DMS153 (cell line): ENCODE measurements at regions not wholly inside any gene's neighbourhood (a gene's known extent, or its start where the extent isn't known, plus 50 kb on each side); places are given as distances from the start of the nearest gene placed in this dataset.

ENCODE experiments used
- DNase-seq: peaks from one replicate; lab custom pipeline; 2025; lab: John Stamatoyannopoulos, UW

- no peak for DNase-seq
Measured at GRCh38 chr6:14783594-14783993, 462.3 kb upstream of the JARID2 start.

DNA sequence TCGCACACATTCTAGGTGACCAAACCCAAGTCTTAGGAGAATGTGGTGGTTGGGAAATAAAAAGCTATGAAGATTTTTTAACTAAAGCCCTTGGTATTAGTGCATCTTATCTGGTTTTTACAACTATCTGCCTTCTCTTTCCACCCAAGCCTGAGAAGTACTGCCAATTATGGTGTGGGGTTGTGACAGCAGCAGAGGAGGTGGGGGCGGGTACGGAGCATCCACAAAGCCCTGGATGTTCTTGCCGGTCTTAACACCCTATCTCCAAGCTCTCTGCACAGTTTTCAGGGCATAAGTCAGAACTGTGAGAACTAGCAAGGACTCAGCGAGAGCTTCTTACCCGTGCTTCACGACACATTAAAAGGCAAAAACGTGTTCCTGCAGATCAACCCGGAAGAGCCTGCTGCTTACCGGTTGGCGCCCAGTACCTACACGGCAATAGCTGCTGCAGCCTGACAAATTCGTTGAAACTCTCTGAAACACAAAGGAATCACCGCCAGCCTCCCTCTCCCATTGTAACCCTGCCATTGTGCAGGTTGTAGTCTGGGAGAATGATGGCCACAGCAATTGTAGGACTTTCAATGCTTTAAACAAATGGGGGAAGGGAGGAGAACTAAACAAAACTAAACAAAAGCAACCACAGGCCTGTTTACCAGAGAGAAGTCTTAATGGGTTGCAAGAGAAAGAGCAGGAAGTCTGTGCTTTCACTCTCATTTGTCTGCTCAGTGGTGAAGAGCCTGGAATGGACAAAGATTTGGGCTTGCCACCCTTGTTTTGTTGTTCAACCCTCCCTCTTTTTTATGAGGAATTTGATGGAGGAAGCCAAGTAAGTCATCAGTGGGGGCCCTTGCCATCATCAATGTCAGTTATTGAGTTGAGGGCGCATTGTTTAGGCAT, 461.0 kb upstream of the JARID2 start:
- peak; percentile 88 for DNase-seq

GRCh38 chr6:14785493-14785790, 460.4 kb upstream of the JARID2 start:
- no peak for DNase-seq

- no peak for DNase-seq
Measured at GRCh38 chr6:14786008-14786407, 459.9 kb upstream of the JARID2 start.

- DNase-seq = no peak
Measured at GRCh38 chr6:14786455-14786854, 459.4 kb upstream of the JARID2 start.

- DNase-seq = no peak
Measured at GRCh38 chr6:14787250-14787649, 458.6 kb upstream of the JARID2 start.

DNA sequence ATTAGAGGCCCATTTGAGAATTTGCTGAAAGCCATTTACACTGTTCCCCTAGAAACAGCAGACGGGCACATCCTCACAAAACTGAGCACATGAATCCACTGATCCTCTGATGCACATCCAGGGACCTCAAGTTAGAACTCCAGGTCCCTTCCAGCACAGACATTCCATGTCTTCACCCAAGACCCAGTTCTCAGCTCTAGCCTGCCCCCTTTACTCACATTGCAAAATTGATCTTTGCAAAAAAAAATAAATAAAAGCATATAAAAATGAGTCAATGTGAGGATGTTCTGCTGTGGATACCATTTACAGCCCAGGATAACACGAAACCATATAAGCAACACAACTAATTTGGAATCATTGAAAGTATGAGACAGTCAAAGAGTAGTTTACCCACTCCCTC, 458.2 kb upstream of the JARID2 start:
- no peak for DNase-seq

DNA sequence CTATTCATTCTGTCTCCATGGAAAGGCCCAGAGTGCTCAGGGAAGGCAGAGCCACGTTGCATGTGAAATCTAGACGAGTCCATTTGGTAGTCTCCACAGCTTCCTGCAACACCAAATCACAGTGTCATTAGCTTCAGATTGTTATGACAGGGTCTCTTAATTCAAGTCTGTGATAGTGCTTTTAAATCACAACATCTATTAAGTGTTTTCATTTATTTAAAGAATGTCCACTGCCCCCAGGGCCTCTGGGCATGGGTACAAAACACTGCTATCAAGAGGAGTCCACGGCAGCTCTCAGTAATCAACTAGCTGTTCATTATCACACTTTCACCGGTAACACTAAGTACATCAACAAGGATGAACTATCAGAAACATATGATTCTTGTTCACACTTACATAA, 455.9 kb upstream of the JARID2 start:
- DNase-seq = no peak

DNA sequence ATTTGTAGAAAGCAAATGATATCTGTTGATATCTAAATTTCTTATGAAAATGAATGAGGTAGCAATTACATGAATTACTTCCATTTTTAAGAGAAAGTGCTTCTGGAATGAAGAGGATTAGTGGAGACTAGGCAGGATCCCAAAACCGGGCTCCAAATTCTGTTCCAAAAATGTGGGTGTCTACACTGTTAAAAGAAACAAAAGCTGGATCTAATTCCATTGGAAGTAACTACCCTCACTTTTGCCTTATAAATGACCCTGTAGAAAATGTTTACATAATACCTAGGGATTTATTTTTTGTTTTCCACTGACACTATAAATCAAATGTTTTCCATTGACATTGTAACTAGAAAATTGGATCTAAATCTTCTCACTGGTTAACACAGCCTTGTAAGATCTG, 454.9 kb upstream of the JARID2 start:
- no peak for DNase-seq

- DNase-seq = no peak
Measured at GRCh38 chr6:14791526-14791925, 454.3 kb upstream of the JARID2 start.

DNA sequence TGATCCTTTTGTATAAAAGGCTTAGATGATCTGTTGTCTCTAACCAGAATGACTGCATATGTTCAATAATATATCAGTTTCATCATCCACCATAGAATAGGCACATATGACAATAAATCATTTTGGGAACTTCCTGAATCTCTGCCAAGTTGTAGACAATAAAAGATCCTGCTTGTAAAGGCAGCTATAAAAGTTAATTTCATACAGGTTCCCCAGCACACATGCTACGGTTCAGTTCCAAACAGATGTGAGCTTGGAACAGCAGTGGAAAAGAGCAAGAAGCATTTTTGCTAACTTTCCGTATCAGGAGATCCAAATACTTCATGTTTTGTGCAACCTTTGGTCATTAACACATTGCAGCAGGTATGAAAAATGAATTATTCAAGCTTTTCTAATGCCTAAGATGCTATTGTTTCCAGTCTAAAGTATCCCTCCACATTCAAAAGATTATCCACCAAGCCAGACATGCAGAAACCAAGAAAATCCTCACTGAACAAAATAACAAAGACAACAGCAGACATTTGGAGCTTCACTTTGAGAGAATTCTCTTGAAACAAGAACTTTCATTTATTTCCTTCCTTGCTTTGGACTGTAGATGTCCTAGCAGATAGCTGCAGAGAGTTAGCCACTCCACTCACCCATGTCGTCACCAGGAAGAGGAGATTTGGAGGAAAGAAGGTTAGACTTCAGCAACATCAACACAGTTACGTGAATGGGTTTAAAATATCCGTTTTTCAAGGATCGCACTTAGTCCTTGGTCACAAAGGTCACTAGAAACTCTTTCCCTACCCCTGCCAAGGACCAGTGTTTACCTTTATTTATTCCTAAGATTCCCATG, 453.5 kb upstream of the JARID2 start:
- DNase-seq = peak; percentile 21

- DNase-seq = no peak
Measured at GRCh38 chr6:14795451-14795850, 450.4 kb upstream of the JARID2 start.

DNA sequence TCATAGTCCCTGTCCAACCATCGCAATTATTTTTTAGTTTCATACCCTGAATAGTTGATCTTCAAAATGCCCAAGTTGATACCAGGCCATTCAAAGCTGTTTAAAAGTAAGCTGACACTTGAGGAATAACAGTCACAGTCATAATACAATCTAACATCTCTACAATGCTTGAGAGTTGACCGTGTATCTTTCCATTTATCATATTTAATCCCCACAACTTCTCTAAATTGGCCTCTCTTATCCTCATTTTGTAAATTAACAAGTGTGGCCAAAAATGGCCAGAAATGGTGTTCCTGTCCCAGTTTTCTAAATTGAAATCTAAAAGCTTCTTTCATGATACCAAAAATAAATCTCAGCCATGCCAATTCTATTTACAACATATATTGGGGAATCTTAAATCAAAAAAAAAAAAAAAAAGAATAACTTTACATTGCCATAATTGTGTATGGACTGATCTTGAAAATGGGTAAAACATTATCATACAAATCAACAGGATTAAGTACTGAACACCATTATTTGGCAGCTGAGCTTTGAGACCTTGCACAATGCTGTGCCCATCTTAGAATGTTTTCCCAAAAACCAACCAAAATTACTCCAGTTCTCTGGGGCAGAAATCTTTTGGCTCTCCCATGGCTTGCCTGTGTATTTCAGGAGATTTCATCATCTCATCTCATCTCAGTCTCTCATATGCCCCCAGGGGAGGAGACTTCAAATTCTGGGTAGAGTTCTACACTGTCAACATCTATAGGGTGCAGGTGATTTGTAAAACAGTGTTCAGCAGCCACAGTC, 448.7 kb upstream of the JARID2 start:
- DNase-seq = no peak

- DNase-seq = no peak
Measured at GRCh38 chr6:14797875-14798593, 447.8 kb upstream of the JARID2 start.

- DNase-seq = no peak
Measured at GRCh38 chr6:14798594-14798982, 447.3 kb upstream of the JARID2 start.

- DNase-seq = no peak
Measured at GRCh38 chr6:14798996-14799588, 446.8 kb upstream of the JARID2 start.

- peak; percentile 18 for DNase-seq
Measured at GRCh38 chr6:14799928-14800327, 445.9 kb upstream of the JARID2 start.

DNA sequence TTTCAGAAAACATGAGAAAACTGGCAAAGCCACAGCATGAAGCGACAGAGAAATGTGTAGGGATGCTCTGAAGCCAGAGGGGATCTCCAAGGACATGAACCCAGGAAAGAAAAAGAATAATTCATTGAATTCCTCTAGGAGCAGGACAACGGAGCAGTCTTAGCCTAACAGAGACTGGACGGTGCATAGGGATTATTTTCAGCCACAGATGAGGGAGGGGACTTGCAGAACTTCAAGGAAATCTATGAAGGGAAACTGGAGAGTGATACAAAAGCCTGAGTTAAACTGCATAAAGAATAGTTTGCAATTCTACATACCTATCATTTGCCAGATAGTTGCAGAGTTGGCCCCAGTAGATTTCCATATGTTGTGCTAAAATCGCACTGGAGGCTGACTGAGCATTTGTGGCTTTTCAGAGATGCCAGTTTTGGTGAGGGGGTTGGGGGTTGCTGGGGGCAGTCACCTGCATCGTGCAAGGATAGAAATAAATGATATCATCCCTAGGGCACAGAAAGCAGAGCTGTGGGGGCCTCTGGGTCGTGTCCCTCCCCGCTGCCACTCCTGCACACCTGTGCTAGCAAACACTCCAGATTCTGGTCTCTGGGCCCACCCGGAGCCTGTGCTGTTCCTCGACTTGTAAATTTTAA, 443.2 kb upstream of the JARID2 start:
- no peak for DNase-seq

DNA sequence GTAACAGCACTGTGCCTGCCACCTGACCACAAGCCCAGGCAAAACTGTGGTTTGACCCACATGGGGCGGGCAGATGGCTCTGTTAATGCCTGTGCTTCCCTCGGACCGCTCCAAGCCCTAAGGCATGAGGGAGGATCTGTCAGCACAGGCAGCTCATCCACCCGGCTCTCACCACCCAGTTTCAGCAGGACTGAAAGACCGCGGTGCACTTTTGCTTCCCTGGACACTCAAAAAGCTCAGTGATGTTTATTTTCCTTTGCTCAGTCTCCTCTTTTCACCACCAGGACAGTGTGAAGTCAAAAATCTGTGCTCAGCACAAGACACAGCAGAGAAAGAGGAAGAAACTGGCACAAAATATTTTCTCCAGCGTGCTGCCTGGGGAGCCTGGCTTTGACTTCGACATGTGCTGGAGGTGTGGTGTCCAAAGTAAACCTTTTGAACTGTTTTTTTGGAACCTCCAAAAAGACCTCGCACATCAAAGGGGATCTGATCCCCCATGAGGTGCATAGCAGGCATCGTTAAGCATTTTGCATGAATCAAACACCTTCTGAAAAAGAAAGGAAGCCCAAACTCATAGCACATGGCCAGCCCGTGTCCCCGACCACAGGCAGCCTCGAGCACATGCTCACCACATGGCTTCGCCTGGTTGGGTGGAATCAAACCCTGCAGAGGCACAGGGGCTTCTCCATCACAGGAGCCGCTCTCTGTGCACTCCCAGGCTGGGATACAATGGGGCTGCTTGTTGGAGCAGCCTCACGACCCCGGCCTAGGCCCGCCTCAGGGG, 441.7 kb upstream of the JARID2 start:
- no peak for DNase-seq

DNA sequence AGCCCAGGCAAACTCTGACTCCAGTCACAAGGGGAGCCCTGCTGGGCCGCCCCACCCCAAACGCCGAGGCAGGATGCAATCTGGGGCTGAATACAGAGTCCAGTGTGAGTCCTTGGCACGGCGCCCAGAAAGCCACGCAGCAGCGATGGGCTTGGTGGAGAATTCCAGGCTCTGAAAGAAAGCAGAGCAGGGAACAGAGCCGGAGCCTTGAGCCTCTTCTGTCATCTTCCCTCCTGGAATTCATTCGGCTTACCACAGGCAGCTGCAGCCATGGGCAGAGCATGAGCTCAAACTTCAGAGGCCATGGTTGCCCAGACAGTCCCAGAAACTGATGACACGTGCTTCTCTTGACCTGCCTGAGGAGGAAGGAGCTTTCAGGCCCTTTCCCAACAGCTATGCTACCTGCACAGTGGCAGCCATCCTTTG, 441.1 kb upstream of the JARID2 start:
- DNase-seq = peak; percentile 33
